Loucy (cell line): ENCODE measurements at regions not wholly inside any gene's neighbourhood (a gene's known extent, or its start where the extent isn't known, plus 50 kb on each side); places are given as distances from the start of the nearest gene placed in this dataset.

Experiments used
- H2AFZ ChIP-seq: fragments of 200-600 bp; sonication (generic); 2 replicates; pipeline ENCODE4 v1.6.0; 2016; ENCODE audit warnings: antibody characterized with exemption, mild to moderate bottlenecking, low read length, moderate library complexity
- H3F3A ChIP-seq: fragments of 200-600 bp; 2 replicates; pipeline ENCODE4 v1.6.0; 2016; ENCODE audit warnings: antibody characterized with exemption, low read depth, mild to moderate bottlenecking
- H3K27me3 ChIP-seq: fragments of 200-600 bp; sonication (generic); 2 replicates; pipeline ENCODE4 v1.6.1; 2014; ENCODE audit warnings: low read length, mild to moderate bottlenecking; ENCODE audit not compliant: insufficient read depth, poor library complexity, severe bottlenecking
- H3K36me3 ChIP-seq: fragments of 200-600 bp; sonication (generic); 2 replicates; pipeline ENCODE4 v1.6.1; 2016; ENCODE audit warnings: low read length; ENCODE audit not compliant: insufficient read depth
- H3K4me1 ChIP-seq: fragments of 200-600 bp; sonication (generic); 2 replicates; pipeline ENCODE4 v1.5.1; 2014; ENCODE audit warnings: low read length, mild to moderate bottlenecking; ENCODE audit not compliant: insufficient read depth, poor library complexity, severe bottlenecking
- H3K4me2 ChIP-seq: fragments of 200-600 bp; sonication (generic); 2 replicates; pipeline ENCODE4 v1.6.0; 2014; ENCODE audit warnings: antibody characterized with exemption, low read length, low read depth, mild to moderate bottlenecking; ENCODE audit not compliant: poor library complexity, severe bottlenecking
- H3K4me3 ChIP-seq: fragments of 200-600 bp; sonication (generic); 2 replicates; pipeline ENCODE4 v1.5.1; 2014; ENCODE audit warnings: low read length, mild to moderate bottlenecking, mixed read lengths; ENCODE audit not compliant: poor library complexity, severe bottlenecking
- H3K79me2 ChIP-seq: fragments of 200-600 bp; sonication (generic); 2 replicates; pipeline ENCODE4 v1.6.1; 2014; ENCODE audit warnings: low read length; ENCODE audit not compliant: insufficient read depth
- H3K9ac ChIP-seq: fragments of 200-600 bp; sonication (generic); 2 replicates; pipeline ENCODE4 v1.6.0; 2014; ENCODE audit warnings: mild to moderate bottlenecking, low read depth, low read length, moderate library complexity; ENCODE audit not compliant: poor library complexity, severe bottlenecking
- H3K9me2 ChIP-seq: fragments of 200-600 bp; sonication (generic); replicated peaks from 2 replicates; pipeline ENCODE4 v1.6.1; 2016; ENCODE audit warnings: low read depth, low read length, mixed read lengths
- H3K9me3 ChIP-seq: fragments of 200-600 bp; sonication (generic); 2 replicates; pipeline ENCODE4 v1.6.1; 2014; ENCODE audit warnings: mild to moderate bottlenecking, antibody characterized with exemption, low read length, low read depth; ENCODE audit not compliant: insufficient read depth
- H4K20me1 ChIP-seq: fragments of 200-600 bp; sonication (generic); 2 replicates; pipeline ENCODE4 v1.6.0; 2014; ENCODE audit warnings: antibody characterized with exemption, low read length, mild to moderate bottlenecking; ENCODE audit not compliant: insufficient read depth, poor library complexity, severe bottlenecking
- CTCF ChIP-seq: fragments of 200-600 bp; sonication (generic); conservative IDR thresholded peaks from 2 replicates; pipeline ENCODE4 v1.5.1; 2014; ENCODE audit warnings: mild to moderate bottlenecking, antibody characterized with exemption, low read length
- EZH2phosphoT487 ChIP-seq: fragments of 200-600 bp; IDR thresholded peaks from 2 replicates; pipeline ENCODE4 v1.6.1; 2018; ENCODE audit warnings: antibody characterized with exemption, mild to moderate bottlenecking, moderate library complexity, borderline replicate concordance

GRCh38 chr20:60486937-60487336 is 528.7 kb downstream of the CDH26 start:
- H3K79me2 ChIP-seq: no peaks in the 10 kb centered on the region
- H2AFZ ChIP-seq: no peak overlapping the region
- TF ChIP-seq CTCF (no peak), EZH2phosphoT487 (no peak)
- no peaks in the 10 kb centered on the region for H3F3A ChIP-seq
- no peaks in the 10 kb centered on the region for H3K9me2 ChIP-seq
- no peaks in the 10 kb centered on the region for H3K36me3 ChIP-seq
- H3K27me3 ChIP-seq: no peaks in the 10 kb centered on the region
- no peak overlapping the region for H3K4me3 ChIP-seq
- no peaks in the 10 kb centered on the region for H3K9me3 ChIP-seq
- no peaks in the 10 kb centered on the region for H4K20me1 ChIP-seq
- H3K9ac ChIP-seq: no peak overlapping the region
- H3K4me2 ChIP-seq: no peak overlapping the region
- H3K4me1 ChIP-seq: peaks cover 7% of the 10 kb centered on the region

- Histone ChIP-seq H3K4me3 (no peak overlapping the region), H3K27me3 (no peaks in the 10 kb centered on the region), H3K4me2 (no peak overlapping the region), H3K9ac (no peak overlapping the region), H2AFZ (no peak overlapping the region), H3K9me3 (no peaks in the 10 kb centered on the region), H3K9me2 (no peaks in the 10 kb centered on the region), H3K79me2 (no peaks in the 10 kb centered on the region), H3K36me3 (no peaks in the 10 kb centered on the region), H3K4me1 (peaks cover 7% of the 10 kb centered on the region), H3F3A (no peaks in the 10 kb centered on the region), H4K20me1 (no peaks in the 10 kb centered on the region)
- no peak for TF ChIP-seq CTCF
- no peak for TF ChIP-seq EZH2phosphoT487
Observed at GRCh38 chr20:60490217-60491050, 532.2 kb downstream of the CDH26 start.

- H3K27me3 ChIP-seq: no peaks in the 10 kb centered on the region
Observed at GRCh38 chr20:60491051-60491581, 532.9 kb downstream of the CDH26 start.

More at GRCh38 chr20:60491051-60491581, 532.9 kb downstream of the CDH26 start:
- Histone ChIP-seq H3K9me2 (no peaks in the 10 kb centered on the region), H3K4me2 (no peak overlapping the region), H3K79me2 (no peaks in the 10 kb centered on the region), H3K9ac (no peak overlapping the region), H2AFZ (no peak overlapping the region), H3K36me3 (no peaks in the 10 kb centered on the region), H3K4me3 (no peak overlapping the region), H3F3A (no peaks in the 10 kb centered on the region), H3K9me3 (no peaks in the 10 kb centered on the region), H4K20me1 (no peaks in the 10 kb centered on the region), H3K4me1 (peaks cover 7% of the 10 kb centered on the region)
- TF ChIP-seq EZH2phosphoT487: no peak
- no peak for TF ChIP-seq CTCF
